Stimulated activated naive CD8-positive, alpha-beta T cell treated with anti-CD3 and anti-CD28 coated beads, Interleukin-15, Interleukin-2, amounts not matched to agents 100 ng/mL and 50 ng/mL, for 24 hours (primary cell): ENCODE measurements at regions not wholly inside any gene's neighbourhood (a gene's known extent, or its start where the extent isn't known, plus 50 kb on each side); places are given as distances from the start of the nearest gene placed in this dataset.

ENCODE experiments used
- H3K27ac Mint-ChIP-seq: one replicate; pipeline ENCODE4 v1.8.0; 2021; ENCODE audit warnings: mild to moderate bottlenecking, mixed read lengths
- H3K27me3 Mint-ChIP-seq: one replicate; pipeline ENCODE4 v1.8.0; 2021; ENCODE audit warnings: mixed read lengths
- H3K36me3 Mint-ChIP-seq: one replicate; pipeline ENCODE4 v1.8.0; 2021; ENCODE audit warnings: low read depth, mixed read lengths
- H3K4me1 Mint-ChIP-seq: one replicate; pipeline ENCODE4 v1.8.0; 2021; ENCODE audit warnings: low read depth, mixed read lengths
- H3K4me3 Mint-ChIP-seq: one replicate; pipeline ENCODE4 v1.8.0; 2021; ENCODE audit warnings: mild to moderate bottlenecking, mixed read lengths
- H3K9me3 Mint-ChIP-seq: one replicate; pipeline ENCODE4 v1.8.0; 2021; ENCODE audit warnings: mixed read lengths

GRCh38 chr2:144854596-144854995 lies 334.7 kb upstream of the ZEB2 start:
- Mint-ChIP-seq H3K27ac (no peak overlapping the region), H3K36me3 (no peaks in the 10 kb centered on the region), H3K4me1 (no peaks in the 10 kb centered on the region), H3K27me3 (no peaks in the 10 kb centered on the region), H3K4me3 (no peak overlapping the region), H3K9me3 (no peaks in the 10 kb centered on the region)

GRCh38 chr2:144849612-144850011 lies 329.7 kb upstream of the ZEB2 start:
- Mint-ChIP-seq H3K36me3 (no peaks in the 10 kb centered on the region), H3K4me3 (no peak overlapping the region), H3K27me3 (no peaks in the 10 kb centered on the region), H3K4me1 (no peaks in the 10 kb centered on the region), H3K9me3 (no peaks in the 10 kb centered on the region), H3K27ac (no peak overlapping the region)

- H3K36me3 Mint-ChIP-seq: no peaks in the 10 kb centered on the region
- H3K27ac Mint-ChIP-seq: no peak overlapping the region
- no peaks in the 10 kb centered on the region for H3K4me1 Mint-ChIP-seq
- H3K27me3 Mint-ChIP-seq: no peaks in the 10 kb centered on the region
- H3K4me3 Mint-ChIP-seq: no peak overlapping the region
- no peaks in the 10 kb centered on the region for H3K9me3 Mint-ChIP-seq
These were observed 328.5 kb upstream of the ZEB2 start for GRCh38 chr2:144848423-144848822.

- Mint-ChIP-seq H3K9me3 (no peaks in the 10 kb centered on the region), H3K36me3 (no peaks in the 10 kb centered on the region), H3K27ac (no peak overlapping the region), H3K27me3 (no peaks in the 10 kb centered on the region), H3K4me3 (no peak overlapping the region), H3K4me1 (no peaks in the 10 kb centered on the region)
These were observed 327.6 kb upstream of the ZEB2 start for GRCh38 chr2:144847347-144848080.

- Mint-ChIP-seq H3K27ac (no peak overlapping the region), H3K27me3 (no peaks in the 10 kb centered on the region), H3K9me3 (no peaks in the 10 kb centered on the region), H3K4me1 (no peaks in the 10 kb centered on the region), H3K36me3 (no peaks in the 10 kb centered on the region), H3K4me3 (no peak overlapping the region)
These were observed 316.9 kb upstream of the ZEB2 start for GRCh38 chr2:144836635-144837350.

- no peaks in the 10 kb centered on the region for H3K4me1 Mint-ChIP-seq
- no peaks in the 10 kb centered on the region for H3K9me3 Mint-ChIP-seq
- no peaks in the 10 kb centered on the region for H3K36me3 Mint-ChIP-seq
- H3K27ac Mint-ChIP-seq: no peak overlapping the region
- H3K27me3 Mint-ChIP-seq: no peaks in the 10 kb centered on the region
- no peak overlapping the region for H3K4me3 Mint-ChIP-seq
These were observed 315.9 kb upstream of the ZEB2 start for GRCh38 chr2:144835634-144836350.

- Mint-ChIP-seq H3K9me3 (no peaks in the 10 kb centered on the region), H3K4me3 (no peak overlapping the region), H3K36me3 (no peaks in the 10 kb centered on the region), H3K27ac (no peak overlapping the region), H3K4me1 (no peaks in the 10 kb centered on the region), H3K27me3 (no peaks in the 10 kb centered on the region)
These were observed 315.2 kb upstream of the ZEB2 start for GRCh38 chr2:144834998-144835633.

- Mint-ChIP-seq H3K36me3 (no peaks in the 10 kb centered on the region), H3K4me3 (no peak overlapping the region), H3K9me3 (no peaks in the 10 kb centered on the region), H3K27me3 (no peaks in the 10 kb centered on the region), H3K4me1 (no peaks in the 10 kb centered on the region), H3K27ac (no peak overlapping the region)
These were observed 314.4 kb upstream of the ZEB2 start for GRCh38 chr2:144834363-144834762.

- peaks cover 3% of the 10 kb centered on the region for H3K27me3 Mint-ChIP-seq
- no peaks in the 10 kb centered on the region for H3K36me3 Mint-ChIP-seq
- no peak overlapping the region for H3K4me3 Mint-ChIP-seq
- H3K27ac Mint-ChIP-seq: no peak overlapping the region
- no peaks in the 10 kb centered on the region for H3K9me3 Mint-ChIP-seq
- no peaks in the 10 kb centered on the region for H3K4me1 Mint-ChIP-seq
These were observed 313.2 kb upstream of the ZEB2 start for GRCh38 chr2:144833075-144833637.

- no peak overlapping the region for H3K27ac Mint-ChIP-seq
- H3K4me1 Mint-ChIP-seq: no peaks in the 10 kb centered on the region
- H3K4me3 Mint-ChIP-seq: no peak overlapping the region
- H3K36me3 Mint-ChIP-seq: no peaks in the 10 kb centered on the region
- peaks cover 7% of the 10 kb centered on the region for H3K27me3 Mint-ChIP-seq
- no peaks in the 10 kb centered on the region for H3K9me3 Mint-ChIP-seq
These were observed 312.1 kb upstream of the ZEB2 start for GRCh38 chr2:144832048-144832447.

GRCh38 chr2:144830543-144830942 lies 310.6 kb upstream of the ZEB2 start:
- peaks cover 7% of the 10 kb centered on the region for H3K27me3 Mint-ChIP-seq
- no peaks in the 10 kb centered on the region for H3K4me1 Mint-ChIP-seq
- H3K36me3 Mint-ChIP-seq: no peaks in the 10 kb centered on the region

GRCh38 chr2:144827404-144827803 lies 307.5 kb upstream of the ZEB2 start:
- Mint-ChIP-seq H3K4me3 (no peak overlapping the region), H3K4me1 (no peaks in the 10 kb centered on the region), H3K27me3 (peaks cover 7% of the 10 kb centered on the region), H3K27ac (no peak overlapping the region), H3K36me3 (no peaks in the 10 kb centered on the region), H3K9me3 (no peaks in the 10 kb centered on the region)

More at GRCh38 chr2:144830543-144830942, 310.6 kb upstream of the ZEB2 start:
- H3K4me3 Mint-ChIP-seq: no peak overlapping the region
- no peaks in the 10 kb centered on the region for H3K9me3 Mint-ChIP-seq
- no peak overlapping the region for H3K27ac Mint-ChIP-seq

GRCh38 chr2:144826105-144826504 lies 306.2 kb upstream of the ZEB2 start:
- Mint-ChIP-seq H3K27ac (no peak overlapping the region), H3K9me3 (peaks cover 4% of the 10 kb centered on the region), H3K4me1 (no peaks in the 10 kb centered on the region), H3K27me3 (peaks cover 11% of the 10 kb centered on the region), H3K4me3 (no peak overlapping the region), H3K36me3 (no peaks in the 10 kb centered on the region)

- H3K9me3 Mint-ChIP-seq: peaks cover 4% of the 10 kb centered on the region
- no peak overlapping the region for H3K27ac Mint-ChIP-seq
- no peak overlapping the region for H3K4me3 Mint-ChIP-seq
- no peaks in the 10 kb centered on the region for H3K36me3 Mint-ChIP-seq
- peaks cover 11% of the 10 kb centered on the region for H3K27me3 Mint-ChIP-seq
- H3K4me1 Mint-ChIP-seq: no peaks in the 10 kb centered on the region
These were observed 305.6 kb upstream of the ZEB2 start for GRCh38 chr2:144825331-144826020.
